ENCODE measurements at regions not wholly inside any gene's neighbourhood (a gene's known extent, or its start where the extent isn't known, plus 50 kb on each side); places are given as distances from the start of the nearest gene placed in this dataset.

- H3K27me3 ChIP-seq, result no peaks in the 10 kb centered on the region
- H3K27ac ChIP-seq, result no peak overlapping the region
- no peaks in the 10 kb centered on the region for H3K4me1 ChIP-seq (ENCODE audit: control insufficient read depth in 1 of 2, insufficient read depth in 1 of 2, low read depth in 1 of 2, low read length in 1 of 2)
- TF ChIP-seq CTCF (IDR thresholded peaks at IDR 0.05), result no peak
- H3K4me3 ChIP-seq (ENCODE audit: low read depth in 1 of 2, low read length in 1 of 2), result no peak overlapping the region
- no peaks in the 10 kb centered on the region for H3K36me3 ChIP-seq
- H3K9me3 ChIP-seq, result no peaks in the 10 kb centered on the region
Observed at GRCh38 chr6:2439632-2440031, 194.2 kb upstream of the GMDS start.

GRCh38 chr6:2439082-2439481 lies 193.7 kb upstream of the GMDS start:
- Histone ChIP-seq H3K4me1 (ENCODE audit: control insufficient read depth in 1 of 2, insufficient read depth in 1 of 2, low read depth in 1 of 2, low read length in 1 of 2) (no peaks in the 10 kb centered on the region), H3K36me3 (no peaks in the 10 kb centered on the region), H3K4me3 (ENCODE audit: low read depth in 1 of 2, low read length in 1 of 2) (no peak overlapping the region), H3K9me3 (no peaks in the 10 kb centered on the region), H3K27ac (no peak overlapping the region), H3K27me3 (no peaks in the 10 kb centered on the region)
- no peak for TF ChIP-seq CTCF (IDR thresholded peaks at IDR 0.05)

- Histone ChIP-seq H3K36me3 (no peaks in the 10 kb centered on the region), H3K27me3 (no peaks in the 10 kb centered on the region), H3K4me1 (ENCODE audit: control insufficient read depth in 1 of 2, insufficient read depth in 1 of 2, low read depth in 1 of 2, low read length in 1 of 2) (peaks cover 0 to 3% of the 10 kb centered on the region in 2 experiments), H3K9me3 (no peaks in the 10 kb centered on the region), H3K4me3 (ENCODE audit: low read depth in 1 of 2, low read length in 1 of 2) (no peak overlapping the region), H3K27ac (no peak overlapping the region)
- TF ChIP-seq CTCF (IDR thresholded peaks at IDR 0.05), result no peak
Observed at GRCh38 chr6:2436410-2437154, 191.2 kb upstream of the GMDS start.

GRCh38 chr6:2435323-2435722 lies 189.9 kb upstream of the GMDS start:
- no peak for TF ChIP-seq CTCF (IDR thresholded peaks at IDR 0.05)
- Histone ChIP-seq H3K9me3 (no peaks in the 10 kb centered on the region), H3K27ac (no peak overlapping the region), H3K4me1 (ENCODE audit: control insufficient read depth in 1 of 2, insufficient read depth in 1 of 2, low read depth in 1 of 2, low read length in 1 of 2) (peaks cover 0 to 7% of the 10 kb centered on the region in 2 experiments), H3K27me3 (no peaks in the 10 kb centered on the region), H3K36me3 (no peaks in the 10 kb centered on the region), H3K4me3 (ENCODE audit: low read depth in 1 of 2, low read length in 1 of 2) (no peak overlapping the region)

- H3K36me3 ChIP-seq, result no peaks in the 10 kb centered on the region
- TF ChIP-seq CTCF (IDR thresholded peaks at IDR 0.05), result no peak
- no peak overlapping the region for H3K4me3 ChIP-seq (ENCODE audit: low read depth in 1 of 2, low read length in 1 of 2)
- H3K4me1 ChIP-seq (ENCODE audit: control insufficient read depth in 1 of 2, insufficient read depth in 1 of 2, low read depth in 1 of 2, low read length in 1 of 2), result peaks cover 0 to 7% of the 10 kb centered on the region in 2 experiments
- H3K9me3 ChIP-seq, result no peaks in the 10 kb centered on the region
- H3K27ac ChIP-seq, result no peak overlapping the region
- no peaks in the 10 kb centered on the region for H3K27me3 ChIP-seq
Observed at GRCh38 chr6:2434912-2435311, 189.5 kb upstream of the GMDS start.

All from neutrophil (primary cell).